H1 (cell line): ENCODE measurements at regions not wholly inside any gene's neighbourhood (a gene's known extent, or its start where the extent isn't known, plus 50 kb on each side); places are given as distances from the start of the nearest gene placed in this dataset.

Experiments
- CTCF ChIA-PET: fragments of 300-600 bp; sonication (Branson Sonifier 250); formaldehyde crosslinking; loops from one replicate; lab custom pipeline; 2021; ENCODE audit not compliant: partially characterized antibody; lab: Charles Lee
- POLR2A ChIA-PET: fragments of 300-600 bp; sonication (Branson Sonifier 250); formaldehyde crosslinking; loops from one replicate; lab custom pipeline; 2021; ENCODE audit warnings: inconsistent platforms; ENCODE audit not compliant: partially characterized antibody; lab: Charles Lee
- DNase-seq, 2 experiments: peaks; one replicate each; pipeline versions ENCODE4 v3.0.0 to v3.0.0-alpha.2; 2010 to 2022; ENCODE audit warnings: low spot score in 2 of 2, low read depth in 1 of 2, mixed read lengths in 1 of 2
- FAIRE-seq: peaks from 2 replicates; lab custom pipeline; 2011; peaks lifted over from hg19 to GRCh38; lab: Jason Lieb, UNC
- H2AFZ ChIP-seq: 2 replicates; pipeline ENCODE4 v1.8.1; 2012; ENCODE audit warnings: low read length, inconsistent platforms
- H2AK5ac ChIP-seq: 2 replicates; pipeline ENCODE4 v1.6.1; 2013; ENCODE audit warnings: low read depth, low read length
- H2BK120ac ChIP-seq: replicated peaks from 2 replicates; pipeline ENCODE3; 2013; ENCODE audit warnings: low read depth, low read length, inconsistent platforms
- H2BK12ac ChIP-seq: 2 replicates; pipeline ENCODE4 v1.6.1; 2013; ENCODE audit warnings: low read depth, low read length
- H2BK15ac ChIP-seq: 2 replicates; pipeline ENCODE4 v1.6.1; 2013; ENCODE audit warnings: low read length
- H2BK20ac ChIP-seq: 2 replicates; pipeline ENCODE4 v1.6.1; 2013; ENCODE audit warnings: low read length
- H2BK5ac ChIP-seq: 2 replicates; pipeline ENCODE4 v1.6.1; 2013; ENCODE audit warnings: low read depth, low read length
- H3K14ac ChIP-seq: 2 replicates; pipeline ENCODE4 v1.6.1; 2013; ENCODE audit warnings: inconsistent platforms; ENCODE audit not compliant: insufficient read length
- H3K18ac ChIP-seq: 2 replicates; pipeline ENCODE4 v1.6.1; 2013; ENCODE audit warnings: low read length; ENCODE audit errors: extremely low read depth
- H3K23ac ChIP-seq: 2 replicates; pipeline ENCODE4 v1.6.1; 2013; ENCODE audit warnings: inconsistent platforms; ENCODE audit not compliant: insufficient read length
- H3K23me2 ChIP-seq: 2 replicates; pipeline ENCODE4 v1.6.1; 2013; ENCODE audit warnings: low read depth, low read length
- H3K27ac ChIP-seq: 2 replicates; pipeline ENCODE4 v1.6.1; 2011; ENCODE audit warnings: low read depth, low read length, inconsistent platforms
- H3K27me3 ChIP-seq, 4 experiments: replicated peaks in 1 of 4; 1 replicate in 1 of 4; 2 replicates in 3 of 4; pipeline versions ENCODE4 v1.6.1 to v1.8.1; 2011 to 2013; ENCODE audit warnings: low read length in 3 of 4, mild to moderate bottlenecking in 3 of 4, inconsistent platforms in 2 of 4, mixed read lengths in 2 of 4, moderate library complexity in 1 of 4; ENCODE audit not compliant: control insufficient read depth in 3 of 4, insufficient read depth in 3 of 4; ENCODE audit errors: extremely low read depth in 1 of 4
- H3K36me3 ChIP-seq, 4 experiments: 2 replicates each; pipeline versions ENCODE4 v1.6.1 to v1.8.1; 2011 to 2013; ENCODE audit warnings: mild to moderate bottlenecking in 4 of 4, low read length in 3 of 4, moderate library complexity in 2 of 4, control low read depth in 1 of 4, inconsistent platforms in 1 of 4; ENCODE audit not compliant: insufficient read depth in 4 of 4, control insufficient read depth in 2 of 4
- H3K4ac ChIP-seq: replicated peaks from 2 replicates; pipeline ENCODE3; 2013; ENCODE audit warnings: low read length, low read depth, mixed read lengths, inconsistent platforms; ENCODE audit not compliant: insufficient read length
- H3K4me1 ChIP-seq, 4 experiments: replicated peaks in 1 of 4; 1 replicate in 1 of 4; 2 replicates in 3 of 4; pipeline versions ENCODE4 v1.6.1 to v1.8.1; 2011 to 2013; ENCODE audit warnings: low read length in 3 of 4, inconsistent platforms in 2 of 4, mixed read lengths in 1 of 4; ENCODE audit not compliant: insufficient read depth in 4 of 4, control insufficient read depth in 3 of 4
- H3K4me2 ChIP-seq, 2 experiments: 2 replicates each; pipeline versions ENCODE4 v1.6.1 to v1.8.1; 2011 to 2013; ENCODE audit warnings: low read depth in 2 of 2, low read length in 2 of 2, control low read depth in 1 of 2, inconsistent platforms in 1 of 2, mild to moderate bottlenecking in 1 of 2; ENCODE audit not compliant: insufficient read depth in 1 of 2
- H3K4me3 ChIP-seq, 4 experiments: fragments of 200-600, 300-600 bp in 1 of 4; sonication (generic), shearing (Covaris generic), sonication (Bioruptor Twin) in 1 of 4; 2 replicates each; pipeline versions ENCODE4 v1.5.1 to v1.8.1; 2011 to 2016; ENCODE audit warnings: low read length in 4 of 4, low read depth in 3 of 4, control low read depth in 2 of 4, inconsistent platforms in 2 of 4, mild to moderate bottlenecking in 2 of 4, mixed read lengths in 1 of 4, moderate library complexity in 1 of 4; ENCODE audit not compliant: insufficient read depth in 2 of 4; ENCODE audit errors: extremely low read depth in 1 of 4
- H3K56ac ChIP-seq: replicated peaks from 2 replicates; pipeline ENCODE3; 2013; ENCODE audit warnings: low read depth, mild to moderate bottlenecking, mixed read lengths, low read length, inconsistent platforms; ENCODE audit not compliant: insufficient read length
- H3K79me1 ChIP-seq: 2 replicates; pipeline ENCODE4 v1.6.1; 2013; ENCODE audit warnings: low read depth, low read length, control low read depth
- H3K79me2 ChIP-seq, 2 experiments: 2 replicates each; pipeline versions ENCODE4 v1.6.1 to v1.8.1; 2012 to 2013; ENCODE audit warnings: low read length in 2 of 2, mild to moderate bottlenecking in 2 of 2, inconsistent platforms in 1 of 2; ENCODE audit not compliant: insufficient read depth in 2 of 2, control insufficient read depth in 1 of 2
- H3K9ac ChIP-seq, 4 experiments: replicated peaks in 1 of 4; 1 replicate in 1 of 4; 2 replicates in 3 of 4; pipeline versions ENCODE4 v1.6.1 to v1.8.1; 2011 to 2013; ENCODE audit warnings: low read depth in 3 of 4, low read length in 3 of 4, control low read depth in 2 of 4, mild to moderate bottlenecking in 2 of 4, moderate library complexity in 2 of 4, inconsistent platforms in 1 of 4; ENCODE audit errors: extremely low read depth in 1 of 4
- H3K9me3 ChIP-seq, 2 experiments: 2 replicates each; pipeline versions ENCODE4 v1.6.1 to v1.8.1; 2012 to 2013; ENCODE audit warnings: mild to moderate bottlenecking in 2 of 2, moderate library complexity in 2 of 2, control low read depth in 1 of 2, inconsistent platforms in 1 of 2, low read depth in 1 of 2, low read length in 1 of 2, mixed read lengths in 1 of 2; ENCODE audit not compliant: insufficient read depth in 2 of 2
- H4K20me1 ChIP-seq, 2 experiments: replicated peaks in 1 of 2; 2 replicates each; pipeline versions ENCODE3 to v1.8.1; 2011 to 2013; ENCODE audit warnings: inconsistent platforms in 2 of 2, low read length in 2 of 2, mild to moderate bottlenecking in 1 of 2; ENCODE audit not compliant: insufficient read depth in 2 of 2, control insufficient read depth in 1 of 2
- H4K5ac ChIP-seq: 2 replicates; pipeline ENCODE4 v1.6.1; 2013; ENCODE audit warnings: low read length, low read depth, mixed read lengths, inconsistent platforms; ENCODE audit not compliant: insufficient read length
- H4K8ac ChIP-seq: 2 replicates; pipeline ENCODE4 v1.8.0; 2013; ENCODE audit warnings: mild to moderate bottlenecking, moderate library complexity, low read length, inconsistent platforms; ENCODE audit not compliant: insufficient read depth; ENCODE audit errors: extremely low read depth
- H4K91ac ChIP-seq: replicated peaks from 2 replicates; pipeline ENCODE3; 2013; ENCODE audit warnings: low read length, mixed read lengths, inconsistent platforms; ENCODE audit not compliant: insufficient read length
- BCL11A ChIP-seq, 2 experiments: IDR thresholded peaks; one replicate each; pipeline ENCODE4 v1.6.1; 2011; ENCODE audit warnings: low read depth in 2 of 2, low read length in 2 of 2, mild to moderate bottlenecking in 2 of 2
- CBX5 ChIP-seq: fragments of 300-800, 300-1000 bp; sonication (generic); IDR thresholded peaks from 2 replicates; pipeline ENCODE4 v1.7.1; 2016; ENCODE audit warnings: antibody characterized with exemption, low read length, low read depth
- CEBPB ChIP-seq: IDR thresholded peaks from 2 replicates; pipeline ENCODE4 v1.6.1; 2012; ENCODE audit warnings: low read depth, low read length
- EZH2 ChIP-seq: fragments of 200-600 bp; sonication (generic); IDR thresholded peaks from 2 replicates; pipeline ENCODE4 v1.7.1; 2012; ENCODE audit warnings: low read depth, mild to moderate bottlenecking, moderate library complexity, low read length, inconsistent platforms; ENCODE audit not compliant: severe bottlenecking
- MAFK ChIP-seq: IDR thresholded peaks from 2 replicates; pipeline ENCODE4 v1.6.1; 2012; ENCODE audit warnings: low read depth, mild to moderate bottlenecking, improper control_type of control experiment, low read length
- POLR2A ChIP-seq, 2 experiments: IDR thresholded peaks; 1 replicate in 1 of 2; 2 replicates in 1 of 2; pipeline ENCODE4 v1.6.1; 2011; ENCODE audit warnings: low read depth in 2 of 2, low read length in 2 of 2, mild to moderate bottlenecking in 2 of 2; ENCODE audit errors: control extremely low read depth in 1 of 2
- RBBP5 ChIP-seq: IDR thresholded peaks from 2 replicates; pipeline ENCODE4 v1.7.1; 2012; ENCODE audit warnings: low read depth, mild to moderate bottlenecking, inconsistent platforms, low read length, moderate library complexity, borderline replicate concordance
- SAP30 ChIP-seq: fragments of 300-600 bp; sonication (generic); IDR thresholded peaks from 2 replicates; pipeline ENCODE4 v1.7.1; 2012; ENCODE audit warnings: low read length, moderate library complexity, mild to moderate bottlenecking, inconsistent platforms; ENCODE audit not compliant: insufficient read depth, insufficient replicate concordance
- SIRT6 ChIP-seq: IDR thresholded peaks from one replicate; pipeline ENCODE4 v1.7.1; 2012; ENCODE audit warnings: low read length, inconsistent platforms
- SP2 ChIP-seq: IDR thresholded peaks from 2 replicates; pipeline ENCODE4 v1.6.1; 2012; ENCODE audit warnings: mild to moderate bottlenecking, low read length, inconsistent platforms
- SP4 ChIP-seq: IDR thresholded peaks from 2 replicates; pipeline ENCODE4 v1.6.1; 2012; ENCODE audit warnings: low read length, inconsistent platforms
- SUZ12 ChIP-seq: fragments of 200-600 bp; sonication (generic); IDR thresholded peaks from 2 replicates; pipeline ENCODE4 v1.6.1; 2012; ENCODE audit warnings: mild to moderate bottlenecking, inconsistent platforms, low read length, moderate library complexity, mixed read lengths
- TBP ChIP-seq: IDR thresholded peaks from 2 replicates; pipeline ENCODE4 v1.6.1; 2011; ENCODE audit warnings: low read depth, low read length, improper control_type of control experiment

GRCh38 chr1:187044411-187044810 lies 215.7 kb downstream of the PLA2G4A start:
- Histone ChIP-seq H3K18ac (no peak overlapping the region), H3K27me3 (peaks cover 0 to 3% (median 0%) of the 10 kb centered on the region in 4 experiments; a peak in 2 of 7 replicates), H2BK15ac (no peak overlapping the region), H3K9ac (no peak overlapping the region), H3K9me3 (no peaks in the 10 kb centered on the region), H3K56ac (no peak overlapping the region), H3K27ac (no peak overlapping the region), H3K23ac (no peak overlapping the region), H3K4ac (no peak overlapping the region), H3K4me3 (no peak overlapping the region), H3K79me1 (no peaks in the 10 kb centered on the region), H3K23me2 (no peaks in the 10 kb centered on the region), H4K5ac (no peak overlapping the region), H3K4me1 (peaks cover 0 to 15% (median 9%) of the 10 kb centered on the region in 4 experiments; a peak in 4 of 7 replicates), H3K14ac (no peak overlapping the region), H2AK5ac (no peak overlapping the region), H2BK5ac (no peak overlapping the region), H4K20me1 (no peaks in the 10 kb centered on the region), H3K4me2 (no peak overlapping the region), H4K91ac (no peak overlapping the region), H3K79me2 (no peaks in the 10 kb centered on the region), H2BK120ac (no peak overlapping the region), H2BK20ac (no peak overlapping the region), H4K8ac (no peak overlapping the region), H2AFZ (no peak overlapping the region), H2BK12ac (no peak overlapping the region), H3K36me3 (no peaks in the 10 kb centered on the region)
- DNase-seq (no peak), FAIRE-seq (no peak)
- ChIA-PET CTCF (no interaction called here), POLR2A (no interaction called here)
- TF ChIP-seq BCL11A (IDR thresholded peaks at IDR 0.05; ENCODE audit: low read depth in 2 of 2, low read length in 2 of 2), result no peak
- no peak for TF ChIP-seq SUZ12
- no peak for TF ChIP-seq EZH2
- no peak for TF ChIP-seq SAP30
- TF ChIP-seq TBP, result no peak
- no peak for TF ChIP-seq POLR2A (IDR thresholded peaks at IDR 0.05; ENCODE audit: control extremely low read depth in 1 of 2, low read depth in 2 of 2, low read length in 2 of 2)
- no peak for TF ChIP-seq SP4
- TF ChIP-seq SIRT6, result no peak
- no peak for TF ChIP-seq RBBP5
- TF ChIP-seq CBX5, result no peak
- no peak for TF ChIP-seq MAFK
- no peak for TF ChIP-seq SP2
- TF ChIP-seq CEBPB, result no peak
